ENCODE measurements at regions not wholly inside any gene's neighbourhood (a gene's known extent, or its start where the extent isn't known, plus 50 kb on each side); places are given as distances from the start of the nearest gene placed in this dataset.

DNA sequence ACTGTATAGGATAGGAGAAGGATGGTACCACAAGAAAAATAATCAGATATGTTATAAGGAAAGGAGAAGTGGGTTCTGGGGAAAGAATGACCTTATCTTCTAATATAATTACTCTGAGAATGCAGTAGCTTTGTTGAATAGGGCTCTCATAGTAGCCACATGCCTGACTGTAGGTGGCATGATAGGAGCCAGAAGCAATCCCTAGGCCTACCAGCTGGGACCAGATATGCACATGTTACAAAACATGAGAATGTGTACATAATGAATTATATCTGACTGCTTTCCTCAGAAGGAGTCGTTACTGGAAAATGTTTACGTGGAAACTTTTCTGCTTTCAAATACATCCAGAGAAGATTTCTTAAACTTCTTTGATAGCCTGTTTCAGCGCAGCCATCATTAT lies 53.2 kb upstream of the FAM3C start:
- no peak for TF ChIP-seq RCOR1 (IDR thresholded peaks at IDR 0.05; ENCODE audit: insufficient replicate concordance, low read length)
- TF ChIP-seq, protein P1, sequence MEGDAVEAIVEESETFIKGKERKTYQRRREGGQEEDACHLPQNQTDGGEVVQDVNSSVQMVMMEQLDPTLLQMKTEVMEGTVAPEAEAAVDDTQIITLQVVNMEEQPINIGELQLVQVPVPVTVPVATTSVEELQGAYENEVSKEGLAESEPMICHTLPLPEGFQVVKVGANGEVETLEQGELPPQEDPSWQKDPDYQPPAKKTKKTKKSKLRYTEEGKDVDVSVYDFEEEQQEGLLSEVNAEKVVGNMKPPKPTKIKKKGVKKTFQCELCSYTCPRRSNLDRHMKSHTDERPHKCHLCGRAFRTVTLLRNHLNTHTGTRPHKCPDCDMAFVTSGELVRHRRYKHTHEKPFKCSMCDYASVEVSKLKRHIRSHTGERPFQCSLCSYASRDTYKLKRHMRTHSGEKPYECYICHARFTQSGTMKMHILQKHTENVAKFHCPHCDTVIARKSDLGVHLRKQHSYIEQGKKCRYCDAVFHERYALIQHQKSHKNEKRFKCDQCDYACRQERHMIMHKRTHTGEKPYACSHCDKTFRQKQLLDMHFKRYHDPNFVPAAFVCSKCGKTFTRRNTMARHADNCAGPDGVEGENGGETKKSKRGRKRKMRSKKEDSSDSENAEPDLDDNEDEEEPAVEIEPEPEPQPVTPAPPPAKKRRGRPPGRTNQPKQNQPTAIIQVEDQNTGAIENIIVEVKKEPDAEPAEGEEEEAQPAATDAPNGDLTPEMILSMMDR (conservative IDR thresholded peaks at IDR 0.05; ENCODE audit: low read depth, low read length): no peak
- no peak for TF ChIP-seq POLR2A (IDR thresholded peaks at IDR 0.05; ENCODE audit: low read depth, low read length)
- no peak for TF ChIP-seq MAFK (IDR thresholded peaks at IDR 0.05; ENCODE audit: low read depth, low read length)
- no peak for TF ChIP-seq SMC3 (IDR thresholded peaks at IDR 0.05; ENCODE audit: low read depth, low read length)
- TF ChIP-seq CEBPB (IDR thresholded peaks at IDR 0.05; ENCODE audit: low read depth, low read length): no peak
- TF ChIP-seq, protein P2, sequence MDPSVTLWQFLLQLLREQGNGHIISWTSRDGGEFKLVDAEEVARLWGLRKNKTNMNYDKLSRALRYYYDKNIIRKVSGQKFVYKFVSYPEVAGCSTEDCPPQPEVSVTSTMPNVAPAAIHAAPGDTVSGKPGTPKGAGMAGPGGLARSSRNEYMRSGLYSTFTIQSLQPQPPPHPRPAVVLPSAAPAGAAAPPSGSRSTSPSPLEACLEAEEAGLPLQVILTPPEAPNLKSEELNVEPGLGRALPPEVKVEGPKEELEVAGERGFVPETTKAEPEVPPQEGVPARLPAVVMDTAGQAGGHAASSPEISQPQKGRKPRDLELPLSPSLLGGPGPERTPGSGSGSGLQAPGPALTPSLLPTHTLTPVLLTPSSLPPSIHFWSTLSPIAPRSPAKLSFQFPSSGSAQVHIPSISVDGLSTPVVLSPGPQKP (IDR thresholded peaks at IDR 0.05; ENCODE audit: borderline replicate concordance, low read depth, low read length): no peak
- no peak for TF ChIP-seq FOS (IDR thresholded peaks at IDR 0.05; ENCODE audit: low read depth, low read length)
- no peak for TF ChIP-seq RFX5 (IDR thresholded peaks at IDR 0.05; ENCODE audit: low read depth, low read length)
- no peak for TF ChIP-seq RAD21 (IDR thresholded peaks at IDR 0.05; ENCODE audit: low read length)
- TF ChIP-seq BHLHE40 (IDR thresholded peaks at IDR 0.05; ENCODE audit: low read depth, low read length): no peak

Data from IMR-90 (cell line).